Mucosa of rectum (tissue), 2 donors: ENCODE measurements at regions not wholly inside any gene's neighbourhood (a gene's known extent, or its start where the extent isn't known, plus 50 kb on each side); places are given as distances from the start of the nearest gene placed in this dataset.

Source experiments
- H3K27ac ChIP-seq, 2 donors: one replicate each; pipeline ENCODE4 v1.7.0; 2013; ENCODE audit warnings: inconsistent platforms in 2 of 2, low read depth in 2 of 2, low read length in 2 of 2
- H3K27me3 ChIP-seq, 2 donors: one replicate each; pipeline ENCODE4 v1.7.0; 2013; ENCODE audit warnings: low read length in 2 of 2; ENCODE audit not compliant: control insufficient read depth in 2 of 2, insufficient read depth in 2 of 2
- H3K36me3 ChIP-seq, 2 donors: one replicate each; pipeline ENCODE4 v1.7.0; 2013; ENCODE audit warnings: low read length in 2 of 2; ENCODE audit not compliant: control insufficient read depth in 2 of 2, insufficient read depth in 2 of 2
- H3K4me1 ChIP-seq, 2 donors: one replicate each; pipeline ENCODE4 v1.7.0; 2013; ENCODE audit warnings: low read length in 2 of 2, mild to moderate bottlenecking in 1 of 2; ENCODE audit not compliant: control insufficient read depth in 2 of 2, insufficient read depth in 2 of 2
- H3K4me3 ChIP-seq, 2 donors: one replicate each; pipeline ENCODE4 v1.7.0; 2013; ENCODE audit warnings: low read length in 2 of 2
- H3K9ac ChIP-seq, 2 donors: one replicate each; pipeline ENCODE4 v1.7.0; 2013; ENCODE audit warnings: low read length in 2 of 2, low read depth in 1 of 2, mild to moderate bottlenecking in 1 of 2
- H3K9me3 ChIP-seq, 2 donors: one replicate each; pipeline ENCODE4 v1.7.0; 2013; ENCODE audit warnings: low read length in 2 of 2; ENCODE audit not compliant: control insufficient read depth in 2 of 2
- donor health status: healthy.
- donor health status: Normal muscosa, but diverticular disease.

- peaks cover 7 to 14% of the 10 kb centered on the region in 2 donors for H3K4me1 ChIP-seq
- H3K9ac ChIP-seq: no peak overlapping the region
- no peaks in the 10 kb centered on the region for H3K27me3 ChIP-seq
- H3K9me3 ChIP-seq: no peaks in the 10 kb centered on the region
- no peaks in the 10 kb centered on the region for H3K36me3 ChIP-seq
- no peak overlapping the region for H3K27ac ChIP-seq
- no peak overlapping the region for H3K4me3 ChIP-seq
These were observed 402.1 kb upstream of the B3GALT2 start for GRCh38 chr1:193588311-193589082.

- Histone ChIP-seq H3K4me1 (peaks cover 6 to 13% of the 10 kb centered on the region in 2 donors), H3K9ac (no peak overlapping the region), H3K9me3 (no peaks in the 10 kb centered on the region), H3K36me3 (no peaks in the 10 kb centered on the region), H3K27ac (peak overlapping the region; percentile 5 to 27), H3K4me3 (peak overlapping the region in 1 of 2 donors; percentile 29), H3K27me3 (no peaks in the 10 kb centered on the region)
These were observed 398.4 kb upstream of the B3GALT2 start for GRCh38 chr1:193584731-193585239.

- no peaks in the 10 kb centered on the region for H3K27me3 ChIP-seq
- no peaks in the 10 kb centered on the region for H3K9me3 ChIP-seq
- no peak overlapping the region for H3K4me3 ChIP-seq
These were observed 394.9 kb upstream of the B3GALT2 start for GRCh38 chr1:193581341-193581740.

GRCh38 chr1:193580419-193580818 is 394.0 kb upstream of the B3GALT2 start:
- Histone ChIP-seq H3K9me3 (no peaks in the 10 kb centered on the region), H3K4me3 (no peak overlapping the region), H3K4me1 (peaks cover 0 to 7% of the 10 kb centered on the region in 2 donors), H3K9ac (no peak overlapping the region), H3K27ac (no peak overlapping the region), H3K27me3 (no peaks in the 10 kb centered on the region), H3K36me3 (no peaks in the 10 kb centered on the region)

More at GRCh38 chr1:193581341-193581740, 394.9 kb upstream of the B3GALT2 start:
- Histone ChIP-seq H3K27ac (no peak overlapping the region), H3K9ac (no peak overlapping the region), H3K36me3 (no peaks in the 10 kb centered on the region), H3K4me1 (peaks cover 0 to 8% of the 10 kb centered on the region in 2 donors)

- no peaks in the 10 kb centered on the region for H3K27me3 ChIP-seq
- H3K4me1 ChIP-seq: peaks cover 0 to under 1% of the 10 kb centered on the region in 2 donors
- H3K27ac ChIP-seq: no peak overlapping the region
- no peak overlapping the region for H3K9ac ChIP-seq
- no peak overlapping the region for H3K4me3 ChIP-seq
- no peaks in the 10 kb centered on the region for H3K36me3 ChIP-seq
- no peaks in the 10 kb centered on the region for H3K9me3 ChIP-seq
These were observed 392.9 kb upstream of the B3GALT2 start for GRCh38 chr1:193579323-193579722.

GRCh38 chr1:193574913-193575312 is 388.5 kb upstream of the B3GALT2 start:
- Histone ChIP-seq H3K27ac (no peak overlapping the region), H3K9me3 (no peaks in the 10 kb centered on the region), H3K36me3 (no peaks in the 10 kb centered on the region), H3K9ac (no peak overlapping the region), H3K4me1 (no peaks in the 10 kb centered on the region), H3K4me3 (no peak overlapping the region), H3K27me3 (no peaks in the 10 kb centered on the region)

- H3K9me3 ChIP-seq: no peaks in the 10 kb centered on the region
- no peak overlapping the region for H3K4me3 ChIP-seq
- H3K27me3 ChIP-seq: no peaks in the 10 kb centered on the region
- no peaks in the 10 kb centered on the region for H3K36me3 ChIP-seq
- H3K4me1 ChIP-seq: no peaks in the 10 kb centered on the region
- H3K27ac ChIP-seq: no peak overlapping the region
- no peak overlapping the region for H3K9ac ChIP-seq
These were observed 383.5 kb upstream of the B3GALT2 start for GRCh38 chr1:193569983-193570269.

- Histone ChIP-seq H3K9ac (no peak overlapping the region), H3K27me3 (no peaks in the 10 kb centered on the region), H3K27ac (no peak overlapping the region), H3K4me3 (no peak overlapping the region), H3K4me1 (no peaks in the 10 kb centered on the region), H3K9me3 (no peaks in the 10 kb centered on the region), H3K36me3 (no peaks in the 10 kb centered on the region)
These were observed 382.9 kb upstream of the B3GALT2 start for GRCh38 chr1:193569096-193569982.

GRCh38 chr1:193568512-193568911 is 382.1 kb upstream of the B3GALT2 start:
- H3K9ac ChIP-seq: no peak overlapping the region
- no peaks in the 10 kb centered on the region for H3K9me3 ChIP-seq
- no peaks in the 10 kb centered on the region for H3K4me1 ChIP-seq
- no peak overlapping the region for H3K4me3 ChIP-seq
- H3K27ac ChIP-seq: no peak overlapping the region
- H3K27me3 ChIP-seq: no peaks in the 10 kb centered on the region
- H3K36me3 ChIP-seq: no peaks in the 10 kb centered on the region

GRCh38 chr1:193567937-193568336 is 381.5 kb upstream of the B3GALT2 start:
- Histone ChIP-seq H3K4me3 (no peak overlapping the region), H3K4me1 (no peaks in the 10 kb centered on the region), H3K36me3 (no peaks in the 10 kb centered on the region), H3K9me3 (no peaks in the 10 kb centered on the region), H3K9ac (no peak overlapping the region), H3K27ac (no peak overlapping the region), H3K27me3 (no peaks in the 10 kb centered on the region)
